DMS 273 (cell line): ENCODE measurements at regions not wholly inside any gene's neighbourhood (a gene's known extent, or its start where the extent isn't known, plus 50 kb on each side); places are given as distances from the start of the nearest gene placed in this dataset.

Experiments
- DNase-seq: peaks from one replicate; lab custom pipeline; 2025; ENCODE audit not compliant: unreplicated experiment; lab: John Stamatoyannopoulos, UW

- no peak for DNase-seq
Measured at GRCh38 chr4:181475359-181475758, 767.8 kb upstream of the TENM3 start.

DNA sequence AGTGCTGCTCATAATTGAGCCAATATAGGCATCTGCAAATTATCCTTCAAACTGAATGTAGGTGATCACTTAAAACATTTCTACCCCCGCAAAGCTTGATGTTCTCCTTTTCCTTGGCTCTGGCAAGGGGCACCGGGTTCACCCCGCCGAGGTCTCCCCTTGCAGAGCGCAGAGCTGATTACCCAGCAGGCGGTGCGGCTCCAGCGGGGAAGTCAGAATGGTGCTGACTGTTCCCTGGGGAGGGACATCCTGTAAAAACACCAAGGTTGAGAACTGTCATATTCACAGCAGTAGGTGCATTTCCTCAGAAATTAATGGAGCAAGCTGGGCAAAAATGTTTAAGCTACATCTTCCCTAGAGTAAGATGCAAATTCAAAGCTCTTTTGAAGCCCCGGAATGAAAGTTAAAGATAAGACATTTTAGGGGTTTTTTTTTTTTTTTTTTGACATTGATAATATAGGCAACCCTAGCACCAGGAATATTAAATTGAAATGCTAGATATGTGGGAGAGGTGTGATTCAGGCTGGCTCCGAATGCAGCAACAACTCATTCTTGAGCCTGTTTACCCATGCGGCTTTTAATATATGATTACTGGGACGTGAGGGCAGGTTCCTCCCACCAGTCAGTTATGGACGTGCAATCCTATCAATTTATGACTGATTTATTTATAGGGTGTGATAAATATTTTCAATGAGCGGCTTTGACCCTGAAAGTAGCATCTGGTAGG is 767.3 kb upstream of the TENM3 start:
- DNase-seq = no peak

GRCh38 chr4:181476508-181476890 is 766.7 kb upstream of the TENM3 start:
- DNase-seq = no peak

DNA sequence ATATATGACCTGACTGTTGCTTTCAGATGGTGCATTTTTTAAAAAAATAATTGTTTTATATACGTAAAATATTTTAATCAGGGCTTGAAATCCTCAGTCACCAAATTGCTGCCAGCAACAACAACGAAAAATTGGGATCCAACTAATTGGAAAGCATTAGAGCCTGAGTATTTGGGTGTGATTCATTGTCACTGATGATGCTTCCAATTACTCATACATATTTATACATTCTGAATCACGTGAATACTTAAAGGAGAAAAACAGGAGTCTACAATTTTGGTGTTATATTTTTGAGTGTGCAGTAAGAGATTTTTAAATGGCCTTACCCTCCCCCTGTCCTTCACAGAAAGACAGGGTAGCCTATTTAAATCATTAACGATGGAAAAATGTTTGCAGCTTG is 765.6 kb upstream of the TENM3 start:
- DNase-seq = no peak

GRCh38 chr4:181478656-181479055 is 764.5 kb upstream of the TENM3 start:
- DNase-seq = no peak

- DNase-seq = no peak
Measured at GRCh38 chr4:181479141-181479540, 764.1 kb upstream of the TENM3 start.

DNA sequence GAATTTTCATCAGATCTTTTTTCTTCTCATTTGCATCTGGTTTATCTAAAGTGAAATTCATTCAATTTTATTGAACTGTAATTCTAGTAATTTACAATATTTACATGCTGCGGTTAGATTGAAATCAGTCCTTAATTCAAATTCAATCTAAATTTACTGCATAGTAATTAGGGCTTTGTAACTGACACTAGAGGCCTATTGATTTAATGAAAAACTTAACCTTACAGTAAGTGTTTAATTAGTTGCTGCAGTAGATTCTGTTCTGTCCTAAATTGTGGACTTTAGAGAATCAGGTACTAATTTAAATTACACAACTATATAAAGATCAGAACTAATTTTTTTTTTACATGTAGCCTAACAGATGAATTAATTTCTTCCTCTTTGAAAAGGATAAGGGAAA is 758.8 kb upstream of the TENM3 start:
- no peak for DNase-seq

GRCh38 chr4:181488926-181489325 is 754.3 kb upstream of the TENM3 start:
- no peak for DNase-seq

DNA sequence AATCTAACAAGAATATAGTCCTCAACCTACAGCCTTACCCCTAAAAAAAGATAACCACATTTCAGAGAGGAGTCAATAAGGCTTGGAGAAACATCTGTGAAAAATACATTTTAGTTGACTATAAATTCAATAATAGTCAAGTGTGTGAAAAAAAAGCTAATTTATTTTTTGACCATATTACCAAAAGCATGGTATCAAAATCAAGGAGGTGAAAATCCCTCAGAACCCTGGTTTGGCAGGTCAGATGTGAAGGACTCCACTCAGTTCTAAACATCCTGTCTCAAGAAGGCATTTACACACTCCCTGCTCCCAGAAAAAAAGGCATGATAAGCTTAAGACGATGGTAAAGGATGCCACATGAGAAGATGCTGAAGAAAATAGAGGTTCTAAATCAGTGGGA is 745.1 kb upstream of the TENM3 start:
- DNase-seq = no peak

- DNase-seq = no peak
Measured at GRCh38 chr4:181502611-181503010, 740.6 kb upstream of the TENM3 start.

- DNase-seq = no peak
Measured at GRCh38 chr4:181503687-181504390, 739.4 kb upstream of the TENM3 start.

- DNase-seq = no peak
Measured at GRCh38 chr4:181504924-181505323, 738.3 kb upstream of the TENM3 start.

GRCh38 chr4:181507180-181507835 is 735.9 kb upstream of the TENM3 start:
- DNase-seq = no peak

DNA sequence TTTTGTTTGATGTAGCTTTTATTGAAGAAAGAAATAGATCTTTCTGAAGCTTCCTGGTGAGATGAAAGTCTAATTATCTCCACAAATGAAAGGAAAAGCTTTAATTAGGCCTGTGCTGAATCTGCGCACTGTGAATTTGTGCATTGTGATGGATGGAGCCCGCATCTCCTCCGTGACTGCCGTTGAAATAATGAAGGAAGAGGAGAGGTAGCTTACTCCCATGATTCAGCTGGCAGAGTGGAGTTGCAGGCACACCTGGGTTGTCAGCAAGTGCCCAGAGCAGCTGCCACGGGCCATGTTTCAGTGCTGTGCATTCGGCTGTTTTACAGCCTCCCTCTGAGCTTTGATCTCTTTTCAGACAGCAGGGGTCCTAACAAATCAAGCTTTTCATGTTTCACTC is 735.3 kb upstream of the TENM3 start:
- DNase-seq = no peak

GRCh38 chr4:181508601-181509000 is 734.6 kb upstream of the TENM3 start:
- no peak for DNase-seq

DNA sequence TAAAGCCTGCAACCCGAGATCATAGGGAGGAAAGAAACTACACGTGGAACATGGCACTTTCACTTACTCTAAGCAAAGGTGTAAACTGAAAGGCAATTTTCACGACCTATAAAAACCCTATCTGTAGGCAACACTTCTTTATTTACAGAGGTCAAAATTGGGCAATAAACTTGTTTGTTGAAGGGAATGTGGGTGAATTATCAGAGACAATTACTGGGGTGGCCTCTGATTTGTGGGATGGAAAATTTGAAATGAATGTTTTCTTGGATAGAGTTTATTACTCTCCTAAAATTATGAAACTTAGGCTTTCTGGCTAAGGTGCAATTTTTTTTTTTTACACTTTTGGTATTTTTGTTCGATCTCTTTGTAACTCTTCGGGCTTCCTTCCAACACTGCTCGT is 734.1 kb upstream of the TENM3 start:
- no peak for DNase-seq

DNA sequence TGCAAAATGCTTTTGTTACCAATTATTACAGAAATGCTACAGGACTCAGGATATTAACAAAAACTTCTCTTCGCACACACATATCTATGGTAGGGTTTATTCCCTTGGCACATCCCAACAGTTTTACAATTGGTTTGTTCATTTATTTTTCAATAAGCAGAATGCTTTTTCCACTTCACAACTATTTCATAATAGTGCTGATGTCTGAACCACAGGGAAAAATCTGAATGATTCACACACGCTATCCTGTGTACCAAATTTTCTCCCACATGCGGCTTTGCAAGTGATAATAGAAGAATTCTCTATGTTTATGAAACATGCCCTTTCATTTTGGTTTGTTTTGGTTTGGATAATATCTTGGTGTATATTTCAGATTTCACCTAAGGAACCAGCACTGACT is 725.7 kb upstream of the TENM3 start:
- DNase-seq = no peak

DNA sequence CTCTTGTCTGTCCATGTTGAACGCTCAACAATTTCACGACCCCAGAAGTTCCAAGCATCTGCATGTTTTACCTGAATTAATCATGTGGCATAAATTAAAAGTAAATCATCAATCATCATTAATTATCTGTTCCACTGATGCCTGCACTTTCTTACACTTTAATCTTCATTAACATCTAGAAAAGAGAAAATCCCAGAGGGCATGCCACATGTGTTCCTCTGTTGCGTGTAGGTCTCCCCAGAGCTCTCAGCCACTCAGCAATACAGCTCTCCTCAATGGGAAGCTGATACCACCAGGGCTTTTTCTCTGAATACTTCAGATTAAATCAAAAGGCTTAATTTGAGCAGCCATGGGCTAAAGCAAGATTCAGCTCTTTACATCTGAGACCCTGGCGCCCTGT is 722.4 kb upstream of the TENM3 start:
- no peak for DNase-seq

DNA sequence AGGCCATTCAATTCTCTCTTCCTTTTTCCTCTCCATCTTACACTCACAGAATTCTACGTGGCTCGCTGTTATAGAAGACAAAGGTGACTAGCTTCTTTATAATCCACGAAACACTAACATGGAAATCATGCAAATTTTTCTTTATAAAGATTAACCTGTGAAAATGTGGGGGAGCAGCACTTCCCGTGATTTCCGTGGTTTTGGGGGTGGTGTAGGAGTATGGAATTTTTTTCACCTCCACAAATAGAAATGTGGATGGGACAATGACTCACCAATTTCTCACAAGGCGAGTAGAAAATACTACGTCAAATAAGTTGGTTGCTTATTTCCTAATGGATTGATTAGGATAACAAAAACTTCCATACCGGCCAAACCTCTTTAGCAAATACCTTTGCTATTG is 719.2 kb upstream of the TENM3 start:
- DNase-seq = no peak

GRCh38 chr4:181524499-181524898 is 718.7 kb upstream of the TENM3 start:
- no peak for DNase-seq

DNA sequence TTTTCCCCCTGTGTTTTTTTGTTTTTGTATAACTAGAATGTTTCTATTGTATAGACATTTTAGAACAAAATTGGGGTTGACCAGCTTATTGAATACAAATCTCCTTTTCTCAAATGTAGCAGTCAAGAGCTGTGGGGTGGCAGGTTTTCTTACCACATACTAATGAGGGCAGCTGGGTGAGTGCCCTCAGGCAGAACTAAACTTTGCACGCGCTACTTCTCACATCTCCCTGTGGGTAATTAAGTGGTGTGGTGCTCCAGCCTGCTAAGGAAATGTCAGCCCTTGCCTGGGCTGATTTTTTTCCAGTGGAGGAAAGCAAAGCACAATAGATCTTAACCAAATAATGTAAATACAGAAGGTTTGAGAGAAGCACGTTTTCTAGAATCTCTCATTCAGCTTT is 717.6 kb upstream of the TENM3 start:
- peak; percentile 1 for DNase-seq

- peak; percentile 76 for DNase-seq
Measured at GRCh38 chr4:181528570-181529184, 714.5 kb upstream of the TENM3 start.
